ENCODE measurements at regions not wholly inside any gene's neighbourhood (a gene's known extent, or its start where the extent isn't known, plus 50 kb on each side); places are given as distances from the start of the nearest gene placed in this dataset.

- TF ChIP-seq POLR2A (IDR thresholded peaks at IDR 0.05) (no peak), POLR2AphosphoS5 (IDR thresholded peaks at IDR 0.05) (no peak)
These were observed 101.5 kb upstream of the GADD45A start for GRCh38 chr1:67583462-67583950.

Measured in transverse colon (tissue), 3 donors.